GM18909 (cell line): ENCODE measurements at regions not wholly inside any gene's neighbourhood (a gene's known extent, or its start where the extent isn't known, plus 50 kb on each side); places are given as distances from the start of the nearest gene placed in this dataset.

Experiments used
- ATAC-seq: cut with Tn5 transposase; IDR thresholded peaks from one replicate; pipeline ENCODE4 v1.9.1; 2021; ENCODE audit warnings: mild to moderate bottlenecking; ENCODE audit not compliant: unreplicated experiment, poor library complexity

- no peak for ATAC-seq
Observed at GRCh38 chr13:22432690-22433089, 748.1 kb upstream of the SGCG start.

- no peak for ATAC-seq
Observed at GRCh38 chr13:22447132-22447886, 733.5 kb upstream of the SGCG start.

DNA sequence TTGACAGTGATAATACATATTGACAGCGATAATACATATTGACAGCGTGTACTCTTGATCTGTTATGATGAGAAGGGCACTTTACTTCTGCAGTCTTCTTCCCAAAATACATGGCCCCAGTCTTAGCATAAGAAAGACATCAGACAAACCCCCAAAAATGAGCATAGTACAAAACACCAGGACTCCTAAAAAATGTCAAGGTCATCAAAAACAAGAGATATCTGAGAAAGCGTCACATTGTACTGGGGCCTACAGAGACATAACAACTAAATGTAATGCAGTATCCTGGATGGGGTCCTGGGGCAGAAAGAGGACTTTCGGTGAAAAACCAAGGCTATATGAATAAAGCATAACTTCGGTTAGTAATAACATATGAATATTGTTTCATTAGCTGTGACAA is 731.5 kb upstream of the SGCG start:
- ATAC-seq = no peak

- ATAC-seq = no peak
Observed at GRCh38 chr13:22451327-22451741, 729.4 kb upstream of the SGCG start.

GRCh38 chr13:22454586-22454985 is 726.2 kb upstream of the SGCG start:
- ATAC-seq = no peak

DNA sequence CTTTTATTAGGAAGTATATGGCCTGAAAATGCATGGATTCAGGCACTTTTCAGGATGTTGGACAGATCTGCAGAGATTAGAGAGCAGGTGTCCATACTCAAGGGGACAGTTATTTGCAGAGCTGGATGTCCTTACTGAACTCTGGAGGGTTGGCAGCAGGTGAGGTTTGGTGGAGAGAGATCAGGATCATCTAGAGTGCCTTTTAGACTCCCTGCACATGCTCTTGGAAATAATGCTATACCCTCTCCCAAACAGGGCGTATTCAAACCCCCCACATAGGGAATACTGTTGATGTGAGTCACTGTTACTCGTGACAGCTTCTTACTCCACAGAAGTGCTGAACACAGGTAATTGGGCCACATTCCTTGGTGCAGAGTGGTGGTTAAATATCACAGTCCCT is 725.7 kb upstream of the SGCG start:
- ATAC-seq = no peak

DNA sequence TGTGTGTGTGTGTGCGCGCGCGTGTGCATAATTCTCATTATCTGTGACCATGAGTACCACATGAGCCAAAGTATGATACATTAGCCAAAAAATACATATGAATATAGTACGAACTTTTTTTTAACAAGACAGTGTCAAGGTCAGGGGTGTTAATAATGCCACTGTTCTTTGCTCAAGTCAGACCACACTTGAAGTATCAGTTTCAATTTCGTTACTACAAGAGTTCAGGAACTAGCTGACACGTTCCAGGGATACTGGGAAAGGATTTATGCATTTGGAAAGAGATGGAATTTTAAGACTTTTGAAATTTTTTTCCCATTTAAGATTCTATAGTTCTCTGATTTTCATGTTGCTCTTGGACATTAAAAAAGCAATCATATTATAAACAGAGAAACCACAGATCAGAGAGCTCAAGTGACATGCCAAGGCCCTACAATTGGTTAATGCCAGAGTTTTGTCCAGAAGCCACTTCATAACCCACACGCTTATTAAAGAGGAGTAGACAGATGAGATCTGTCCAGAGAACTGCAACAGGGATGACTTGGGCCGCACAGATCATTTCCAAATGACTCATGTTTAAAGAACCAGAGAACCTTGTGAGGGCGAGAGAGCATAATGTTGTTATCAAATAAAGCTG is 718.8 kb upstream of the SGCG start:
- ATAC-seq = no peak

DNA sequence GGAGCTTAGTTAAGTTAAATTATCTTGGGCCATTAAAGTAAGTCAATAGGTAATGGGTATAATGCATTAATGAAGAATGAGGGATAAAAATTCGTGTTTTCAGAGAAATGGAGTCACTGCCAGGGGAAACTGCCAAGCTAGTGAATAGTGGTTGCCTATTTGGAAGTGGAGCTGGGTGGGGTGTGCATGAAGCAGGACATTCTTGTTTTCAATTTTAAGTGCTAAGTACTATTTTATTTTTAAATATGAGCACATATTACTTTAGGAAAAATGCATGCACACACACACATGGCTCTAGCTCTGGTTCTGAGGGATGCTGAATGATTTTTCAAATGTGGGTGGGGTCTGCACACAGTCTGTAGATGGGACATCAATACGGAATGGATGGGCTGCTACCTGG is 717.7 kb upstream of the SGCG start:
- no peak for ATAC-seq

DNA sequence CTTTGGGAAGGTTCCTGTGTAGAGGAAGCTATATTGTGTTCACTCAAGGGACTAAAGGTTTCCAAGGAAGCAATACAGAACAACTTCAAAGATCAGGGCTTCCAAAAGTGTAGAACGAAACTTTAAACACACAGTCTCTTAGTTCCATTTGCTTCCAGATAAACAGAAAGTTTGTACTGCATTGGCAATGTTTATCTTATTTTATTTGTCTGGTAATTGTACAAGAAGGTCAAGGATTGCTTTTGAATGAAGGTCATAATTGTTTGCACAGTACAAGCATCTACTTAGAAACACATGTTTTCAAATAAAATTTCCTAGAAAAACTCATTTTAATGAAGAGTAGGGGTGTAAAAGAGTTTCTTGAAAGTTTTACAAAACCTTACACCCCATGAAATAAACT is 712.7 kb upstream of the SGCG start:
- no peak for ATAC-seq

DNA sequence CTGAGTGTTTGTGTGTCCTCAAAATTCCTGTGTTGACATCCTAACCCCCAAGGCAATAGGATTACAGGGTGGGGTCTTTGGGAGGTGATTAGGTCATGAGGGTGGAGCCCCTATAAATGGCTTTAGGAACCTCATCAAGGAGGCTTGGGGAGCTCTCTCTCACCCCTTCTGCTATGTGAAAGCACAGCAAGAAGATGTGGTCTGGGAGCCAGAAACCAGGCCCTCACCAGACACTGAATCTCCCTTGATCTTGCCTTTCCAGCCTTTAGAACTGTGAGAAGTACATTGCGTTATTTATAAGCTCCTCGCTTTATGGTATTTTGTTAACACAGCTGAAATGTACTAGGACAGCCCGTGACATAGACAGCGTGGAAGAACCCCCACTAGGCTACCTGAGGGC is 712.0 kb upstream of the SGCG start:
- no peak for ATAC-seq

DNA sequence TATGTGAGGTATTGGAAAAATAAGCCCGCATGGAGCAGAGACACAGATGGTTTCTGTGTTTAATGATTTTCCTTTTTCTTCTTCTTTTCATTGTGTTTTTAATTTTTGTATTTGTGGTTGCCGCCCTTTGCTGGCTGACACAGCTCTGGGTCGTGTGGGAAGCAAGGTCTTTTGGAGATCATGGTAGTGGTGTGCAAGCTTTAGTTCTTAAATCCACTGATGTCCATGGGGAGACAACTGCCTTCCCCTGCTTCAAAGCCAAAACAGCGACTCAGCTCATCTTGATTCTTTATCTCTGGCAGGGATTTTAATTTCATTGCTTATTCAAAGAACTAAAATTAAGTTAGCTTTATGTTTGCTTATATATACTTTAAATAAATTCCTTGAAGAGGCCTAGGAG is 711.3 kb upstream of the SGCG start:
- no peak for ATAC-seq

DNA sequence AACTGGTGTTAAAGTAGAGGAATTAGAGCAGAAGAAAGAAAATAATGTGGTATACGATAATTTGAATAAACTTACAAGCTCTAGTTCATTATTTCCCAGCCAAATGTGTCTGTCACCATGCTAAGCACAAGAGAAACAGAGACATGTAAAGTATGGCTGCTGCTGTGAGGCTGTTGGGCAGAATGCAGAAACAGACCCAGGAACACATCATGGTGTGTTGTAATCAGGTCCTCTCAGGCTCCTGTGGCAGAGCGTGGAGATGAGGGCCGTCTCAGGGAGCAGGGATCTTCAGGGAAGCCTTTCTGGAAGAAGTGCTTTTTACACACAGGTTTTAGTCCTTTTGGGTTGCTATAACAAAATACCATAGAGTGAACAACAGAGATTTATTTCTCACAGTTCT is 710.7 kb upstream of the SGCG start:
- no peak for ATAC-seq

DNA sequence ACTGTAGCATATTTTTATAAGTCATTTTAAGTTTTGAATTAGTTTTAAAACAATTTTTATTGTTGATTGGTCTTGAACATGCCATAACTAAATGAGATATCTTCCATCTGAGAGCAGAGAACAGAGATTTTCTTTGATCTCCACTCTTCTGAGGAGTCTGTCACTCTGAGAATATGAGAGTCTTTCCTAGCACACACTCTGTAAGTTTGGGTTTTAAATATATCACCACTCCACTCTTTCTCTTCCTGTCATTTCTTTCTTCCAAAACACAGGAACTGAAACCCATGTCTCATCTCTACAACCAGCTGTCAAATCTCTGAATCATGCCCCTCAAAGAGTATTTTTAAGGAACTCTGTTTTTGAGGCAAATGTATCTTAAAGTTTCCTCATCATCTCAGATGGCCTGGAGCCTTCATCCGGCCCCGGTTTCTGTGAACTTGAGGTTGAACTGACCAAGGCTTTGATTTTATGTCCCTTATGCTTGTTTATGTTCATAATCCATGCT is 698.2 kb upstream of the SGCG start:
- no peak for ATAC-seq

- ATAC-seq = no peak
Observed at GRCh38 chr13:22483276-22483675, 697.5 kb upstream of the SGCG start.

DNA sequence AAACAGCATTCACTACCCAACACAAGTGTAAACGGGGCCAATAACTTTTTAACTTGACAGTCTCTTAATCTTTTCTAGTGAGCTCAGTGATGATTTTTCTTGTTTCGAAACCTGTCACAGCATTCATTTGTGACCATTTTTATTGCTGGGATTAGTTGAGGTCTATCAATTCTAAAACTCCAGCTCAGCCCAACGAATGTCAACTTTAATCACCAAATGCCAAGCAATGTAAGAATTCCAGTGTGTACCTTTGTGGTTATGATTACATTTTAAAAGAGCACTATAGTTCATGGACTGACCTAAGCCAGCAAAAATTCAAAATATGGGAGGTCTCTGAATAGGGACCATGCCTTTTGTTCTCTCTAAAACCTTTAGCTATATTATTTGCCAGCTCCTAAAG is 694.3 kb upstream of the SGCG start:
- ATAC-seq = no peak

DNA sequence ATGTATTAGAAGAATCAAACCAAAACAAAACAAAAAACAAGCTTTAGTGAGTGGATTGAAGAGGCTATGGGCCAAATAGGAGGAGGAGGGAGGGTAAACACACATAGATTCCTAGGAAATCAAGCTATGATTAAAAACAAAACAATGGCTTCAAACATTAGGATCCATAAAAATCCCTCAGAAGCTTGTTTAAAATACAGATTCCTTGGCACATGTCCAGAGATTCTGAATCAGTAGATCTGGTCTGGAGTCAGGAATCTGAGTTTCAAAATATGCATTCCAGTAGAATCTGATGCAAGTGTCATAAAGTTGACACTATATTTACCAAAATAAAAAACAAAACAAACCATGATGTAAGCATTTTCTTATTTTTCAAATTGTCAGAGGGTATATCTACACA is 692.8 kb upstream of the SGCG start:
- ATAC-seq = no peak

DNA sequence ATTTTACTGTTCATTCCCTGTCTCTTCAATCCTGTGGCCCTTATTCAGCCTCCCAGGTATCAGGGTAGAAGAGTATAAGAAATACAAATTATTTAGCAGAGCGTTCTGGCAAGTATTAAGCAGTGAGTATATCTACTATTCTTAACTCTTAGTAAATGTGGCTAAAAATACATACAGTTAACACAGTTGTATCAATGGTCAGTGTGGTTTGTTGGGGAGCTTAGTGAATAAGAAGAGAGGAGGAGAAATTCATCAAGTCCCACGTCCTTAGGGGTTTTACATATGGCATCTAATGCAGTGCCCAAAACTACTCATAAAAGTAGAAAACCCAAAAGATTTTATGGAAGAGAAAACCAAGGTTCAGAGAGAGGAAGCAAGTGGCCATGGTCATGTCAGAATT is 691.0 kb upstream of the SGCG start:
- ATAC-seq = no peak

- ATAC-seq = no peak
Observed at GRCh38 chr13:22495819-22496218, 685.0 kb upstream of the SGCG start.

DNA sequence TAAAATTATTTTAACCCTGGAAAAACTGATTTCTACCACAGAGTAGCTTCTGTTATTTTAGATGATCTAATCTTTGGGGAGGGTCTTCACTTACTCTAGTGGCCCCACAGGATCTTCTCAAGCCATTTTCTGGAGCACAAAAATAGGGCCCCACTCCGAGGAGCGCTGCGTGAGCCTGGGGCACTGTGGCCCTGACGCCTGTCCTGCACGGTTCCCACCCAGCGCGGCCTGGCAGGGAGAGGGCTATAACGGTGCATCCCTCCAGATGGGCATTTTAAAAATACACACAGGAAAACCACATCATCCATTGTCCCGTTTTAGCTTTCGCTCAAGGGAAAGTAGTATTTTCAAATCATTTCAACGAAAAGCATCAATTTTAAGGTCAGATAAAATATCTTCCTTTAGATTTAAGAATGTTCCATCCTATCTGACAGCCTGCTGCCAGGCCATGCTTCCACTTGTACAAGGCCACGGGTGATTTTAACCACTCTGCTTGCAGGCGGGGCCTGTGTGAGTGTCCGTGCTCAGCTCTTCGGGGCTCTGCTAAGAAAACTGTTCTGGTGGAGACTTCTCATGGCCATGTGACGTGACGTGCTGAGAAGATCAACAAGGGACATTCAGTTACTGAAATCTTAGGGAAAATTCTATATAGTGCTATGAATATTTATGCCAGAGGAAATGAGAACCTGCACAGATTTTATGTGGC is 683.8 kb upstream of the SGCG start:
- no peak for ATAC-seq

GRCh38 chr13:22497991-22498780 is 682.6 kb upstream of the SGCG start:
- ATAC-seq = no peak

GRCh38 chr13:22499919-22500318 is 680.9 kb upstream of the SGCG start:
- ATAC-seq = no peak
